Neuron (in vitro differentiated cells): ENCODE measurements at regions not wholly inside any gene's neighbourhood (a gene's known extent, or its start where the extent isn't known, plus 50 kb on each side); places are given as distances from the start of the nearest gene placed in this dataset.

ENCODE experiments used
- H2AFZ ChIP-seq: one replicate; pipeline ENCODE4 v1.6.1; 2013; ENCODE audit warnings: low read depth, mild to moderate bottlenecking, inconsistent platforms, low read length, moderate library complexity
- H3K27me3 ChIP-seq: one replicate; pipeline ENCODE4 v1.6.1; 2013; ENCODE audit warnings: low read length; ENCODE audit not compliant: insufficient read depth
- H3K36me3 ChIP-seq: one replicate; pipeline ENCODE4 v1.6.1; 2013; ENCODE audit warnings: low read length; ENCODE audit not compliant: insufficient read depth
- H3K4me1 ChIP-seq: one replicate; pipeline ENCODE4 v1.6.1; 2013; ENCODE audit warnings: low read length; ENCODE audit not compliant: insufficient read depth
- H3K4me3 ChIP-seq: 2 replicates; pipeline ENCODE4 v1.5.1; 2013; ENCODE audit warnings: mild to moderate bottlenecking, low read length, moderate library complexity
- H3K9me3 ChIP-seq: one replicate; pipeline ENCODE4 v1.6.1; 2013; ENCODE audit warnings: low read length

DNA sequence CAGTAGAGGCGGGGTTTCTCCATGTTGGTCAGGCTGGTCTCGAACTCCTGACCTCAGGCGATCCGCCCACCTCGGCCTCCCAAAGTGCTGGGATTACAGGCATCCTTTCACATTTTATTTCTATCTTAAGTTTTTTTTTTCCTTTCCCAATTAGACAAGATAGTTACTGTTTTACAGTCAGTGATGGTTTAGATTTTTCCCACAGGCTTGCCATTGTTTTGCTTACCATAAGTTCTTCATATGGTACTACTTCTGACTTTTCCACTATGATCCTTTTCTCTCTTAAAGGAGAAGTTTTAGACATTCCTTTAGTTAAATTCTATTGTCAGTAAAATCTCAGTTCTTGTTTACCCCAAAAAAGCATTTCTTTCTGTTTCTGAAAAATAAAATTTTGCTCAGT lies 462.6 kb downstream of the CENPC start:
- Histone ChIP-seq H3K4me1 (peaks cover 18% of the 10 kb centered on the region), H3K27me3 (no peaks in the 10 kb centered on the region), H3K9me3 (no peaks in the 10 kb centered on the region), H2AFZ (no peak overlapping the region), H3K4me3 (no peak overlapping the region), H3K36me3 (no peaks in the 10 kb centered on the region)

DNA sequence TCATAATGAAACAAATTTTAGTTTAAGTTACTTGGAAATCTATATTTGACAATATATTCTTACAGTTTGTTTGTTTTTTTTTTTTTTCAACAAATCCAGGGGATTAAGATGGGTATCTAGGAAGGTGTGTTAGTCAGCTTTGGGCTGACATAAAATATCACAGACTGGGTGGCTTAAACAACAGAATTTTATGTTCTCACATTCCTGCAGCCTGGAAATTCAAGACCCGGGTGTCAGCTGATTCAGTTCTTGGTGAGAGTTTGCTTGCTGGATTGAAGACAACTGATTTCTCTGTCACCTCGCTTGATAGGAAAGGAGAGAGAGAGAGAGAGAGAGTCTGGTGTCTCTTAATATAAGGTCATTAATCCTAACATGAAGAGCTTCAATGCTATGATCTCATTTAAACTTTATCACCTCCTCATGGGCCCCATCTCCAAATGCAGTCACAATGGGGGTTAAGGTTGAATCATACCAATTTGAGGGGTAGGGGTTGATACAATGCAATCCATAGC lies 465.2 kb downstream of the CENPC start:
- H3K36me3 ChIP-seq = no peaks in the 10 kb centered on the region
- H3K4me1 ChIP-seq = peaks cover 17% of the 10 kb centered on the region
- H3K27me3 ChIP-seq = no peaks in the 10 kb centered on the region
- no peak overlapping the region for H2AFZ ChIP-seq
- no peaks in the 10 kb centered on the region for H3K9me3 ChIP-seq
- no peak overlapping the region for H3K4me3 ChIP-seq

DNA sequence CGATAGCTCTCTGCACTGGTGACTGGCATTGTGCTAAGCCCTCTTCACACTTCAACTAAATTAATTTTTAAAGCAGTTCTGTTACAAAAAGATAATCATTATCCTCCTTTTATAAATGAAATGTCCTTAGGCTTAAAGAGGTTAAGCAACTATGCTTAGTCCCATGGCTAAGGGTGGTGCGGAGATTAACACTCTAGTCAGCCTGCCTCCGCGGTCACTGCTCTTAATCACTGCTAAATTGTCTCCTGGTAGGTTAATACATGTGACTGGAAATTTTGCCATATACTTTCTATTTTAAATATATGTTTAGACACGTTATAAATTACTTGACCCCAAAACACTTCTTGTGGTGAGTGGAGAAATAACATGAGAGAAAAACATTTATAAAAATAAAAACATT lies 473.7 kb downstream of the CENPC start:
- Histone ChIP-seq H3K27me3 (no peaks in the 10 kb centered on the region), H3K36me3 (no peaks in the 10 kb centered on the region), H3K4me3 (no peak overlapping the region), H3K4me1 (no peaks in the 10 kb centered on the region), H3K9me3 (no peaks in the 10 kb centered on the region), H2AFZ (no peak overlapping the region)

- Histone ChIP-seq H3K4me1 (no peaks in the 10 kb centered on the region), H3K4me3 (no peak overlapping the region), H2AFZ (no peak overlapping the region), H3K36me3 (no peaks in the 10 kb centered on the region), H3K27me3 (no peaks in the 10 kb centered on the region), H3K9me3 (no peaks in the 10 kb centered on the region)
Observed at GRCh38 chr4:67055319-67055718, 490.0 kb downstream of the CENPC start.

DNA sequence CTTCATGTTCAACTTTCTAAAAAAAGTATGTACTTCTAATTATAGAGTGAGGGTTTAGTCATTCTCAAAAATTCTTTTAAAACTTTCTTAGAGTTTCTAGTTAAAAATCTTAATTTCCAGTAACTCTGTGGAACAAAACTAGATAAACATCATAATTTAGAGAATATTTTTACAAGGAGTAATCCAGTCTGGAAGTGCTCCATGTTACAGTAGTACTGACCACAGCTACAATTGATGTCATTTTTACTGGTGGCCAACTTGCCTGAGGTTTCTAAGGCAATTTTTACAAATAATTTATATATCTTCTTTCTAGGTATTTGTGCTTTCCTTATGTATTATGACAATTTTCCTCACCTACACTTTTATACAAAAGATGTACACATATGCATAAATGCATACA lies 490.4 kb downstream of the CENPC start:
- no peaks in the 10 kb centered on the region for H3K27me3 ChIP-seq
- H3K9me3 ChIP-seq = no peaks in the 10 kb centered on the region
- H3K4me1 ChIP-seq = no peaks in the 10 kb centered on the region
- H3K4me3 ChIP-seq = no peak overlapping the region
- no peak overlapping the region for H2AFZ ChIP-seq
- no peaks in the 10 kb centered on the region for H3K36me3 ChIP-seq

DNA sequence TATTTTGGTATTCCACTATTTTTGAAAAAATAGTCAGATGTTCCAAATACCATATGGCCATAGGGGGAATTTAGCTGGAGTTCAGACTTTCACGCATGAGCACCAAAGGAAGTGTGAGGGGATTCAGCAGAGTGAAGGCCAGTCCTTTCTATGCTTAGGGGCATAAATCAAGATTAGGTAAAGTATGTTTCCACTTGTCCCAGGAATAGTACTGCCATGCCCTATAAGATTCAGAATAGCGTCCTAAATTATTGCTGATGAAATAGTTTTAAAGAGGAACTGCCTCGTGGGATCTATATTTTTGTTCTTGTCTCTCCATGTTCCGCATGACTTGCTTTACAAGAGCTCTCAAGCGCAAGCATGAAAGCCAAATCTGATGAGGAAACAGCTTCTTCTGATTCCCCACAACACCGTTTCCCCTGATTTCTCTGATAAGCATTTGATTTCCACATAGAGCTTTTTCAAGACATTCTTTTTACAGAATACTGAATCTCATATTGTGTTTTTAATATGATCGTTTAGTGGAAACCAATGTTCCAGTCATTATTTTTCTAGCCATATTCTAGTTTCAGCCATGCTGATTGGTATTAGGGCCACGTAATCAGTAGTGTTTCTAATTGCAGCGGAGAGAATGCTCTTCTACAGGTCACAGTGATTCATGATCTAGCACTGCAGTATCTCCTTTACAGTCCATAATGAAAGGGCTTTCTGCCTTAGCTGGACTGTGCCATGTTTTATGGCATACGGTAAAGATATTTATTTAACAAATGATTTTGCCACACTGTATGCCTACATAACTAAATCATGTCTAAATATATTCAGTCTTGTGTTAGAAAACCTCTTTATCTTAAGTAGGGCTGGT lies 492.3 kb downstream of the CENPC start:
- no peaks in the 10 kb centered on the region for H3K27me3 ChIP-seq
- H3K9me3 ChIP-seq = no peaks in the 10 kb centered on the region
- H3K4me3 ChIP-seq = no peak overlapping the region
- no peak overlapping the region for H2AFZ ChIP-seq
- H3K4me1 ChIP-seq = no peaks in the 10 kb centered on the region
- no peaks in the 10 kb centered on the region for H3K36me3 ChIP-seq

GRCh38 chr4:67051000-67051789 lies 494.1 kb downstream of the CENPC start:
- H3K9me3 ChIP-seq = no peaks in the 10 kb centered on the region
- no peak overlapping the region for H3K4me3 ChIP-seq
- H3K36me3 ChIP-seq = no peaks in the 10 kb centered on the region
- H3K4me1 ChIP-seq = no peaks in the 10 kb centered on the region
- H2AFZ ChIP-seq = no peak overlapping the region
- no peaks in the 10 kb centered on the region for H3K27me3 ChIP-seq

- H3K4me3 ChIP-seq = no peak overlapping the region
- no peaks in the 10 kb centered on the region for H3K9me3 ChIP-seq
- no peak overlapping the region for H2AFZ ChIP-seq
- H3K4me1 ChIP-seq = no peaks in the 10 kb centered on the region
- H3K27me3 ChIP-seq = no peaks in the 10 kb centered on the region
- H3K36me3 ChIP-seq = no peaks in the 10 kb centered on the region
Observed at GRCh38 chr4:67049446-67049845, 495.9 kb downstream of the CENPC start.

DNA sequence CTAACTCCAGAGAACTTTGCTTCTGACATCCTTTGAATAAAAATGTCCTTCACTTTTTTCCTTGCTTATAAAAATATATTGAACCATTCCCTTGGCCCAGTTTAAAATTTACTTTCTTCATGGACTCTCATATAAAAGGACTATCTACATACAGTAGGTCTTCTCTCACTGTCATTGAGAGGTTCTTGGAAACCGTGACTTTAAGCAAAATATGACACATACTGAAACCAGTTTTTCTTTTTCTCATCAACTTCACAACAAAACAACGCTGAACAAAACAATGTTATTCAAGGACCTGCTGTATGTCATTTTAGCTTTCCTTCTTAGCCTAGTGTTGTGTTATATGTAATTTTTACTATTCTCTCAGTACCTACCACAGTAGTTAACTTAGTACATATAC lies 496.8 kb downstream of the CENPC start:
- Histone ChIP-seq H3K4me1 (no peaks in the 10 kb centered on the region), H3K9me3 (no peaks in the 10 kb centered on the region), H3K36me3 (no peaks in the 10 kb centered on the region), H2AFZ (no peak overlapping the region), H3K27me3 (no peaks in the 10 kb centered on the region), H3K4me3 (no peak overlapping the region)

DNA sequence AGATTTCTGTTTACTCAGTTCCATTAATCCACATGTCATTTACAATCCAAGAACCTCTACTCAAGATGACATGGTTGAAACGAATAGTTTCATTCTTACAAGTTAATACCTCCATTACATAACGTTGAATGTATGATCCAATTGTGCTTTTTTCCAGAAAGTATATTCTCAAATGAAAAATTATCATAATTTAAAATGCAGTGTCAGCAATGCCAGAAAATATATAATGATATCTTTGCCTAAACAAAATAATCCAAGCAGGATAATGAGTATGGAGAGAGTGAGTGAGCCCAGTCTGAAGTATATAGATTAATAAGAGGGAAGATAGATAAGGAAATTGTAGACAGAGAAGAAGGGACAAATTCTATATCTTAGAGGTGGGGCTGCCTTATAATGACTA lies 505.0 kb downstream of the CENPC start:
- Histone ChIP-seq H3K27me3 (peaks cover 2% of the 10 kb centered on the region), H3K9me3 (no peaks in the 10 kb centered on the region), H3K36me3 (no peaks in the 10 kb centered on the region), H3K4me1 (no peaks in the 10 kb centered on the region), H3K4me3 (no peak overlapping the region), H2AFZ (no peak overlapping the region)

GRCh38 chr4:67038228-67038566 lies 507.1 kb downstream of the CENPC start:
- no peak overlapping the region for H3K4me3 ChIP-seq
- H3K9me3 ChIP-seq = no peaks in the 10 kb centered on the region
- H3K27me3 ChIP-seq = peaks cover 2% of the 10 kb centered on the region
- H2AFZ ChIP-seq = no peak overlapping the region
- no peaks in the 10 kb centered on the region for H3K4me1 ChIP-seq
- H3K36me3 ChIP-seq = no peaks in the 10 kb centered on the region

DNA sequence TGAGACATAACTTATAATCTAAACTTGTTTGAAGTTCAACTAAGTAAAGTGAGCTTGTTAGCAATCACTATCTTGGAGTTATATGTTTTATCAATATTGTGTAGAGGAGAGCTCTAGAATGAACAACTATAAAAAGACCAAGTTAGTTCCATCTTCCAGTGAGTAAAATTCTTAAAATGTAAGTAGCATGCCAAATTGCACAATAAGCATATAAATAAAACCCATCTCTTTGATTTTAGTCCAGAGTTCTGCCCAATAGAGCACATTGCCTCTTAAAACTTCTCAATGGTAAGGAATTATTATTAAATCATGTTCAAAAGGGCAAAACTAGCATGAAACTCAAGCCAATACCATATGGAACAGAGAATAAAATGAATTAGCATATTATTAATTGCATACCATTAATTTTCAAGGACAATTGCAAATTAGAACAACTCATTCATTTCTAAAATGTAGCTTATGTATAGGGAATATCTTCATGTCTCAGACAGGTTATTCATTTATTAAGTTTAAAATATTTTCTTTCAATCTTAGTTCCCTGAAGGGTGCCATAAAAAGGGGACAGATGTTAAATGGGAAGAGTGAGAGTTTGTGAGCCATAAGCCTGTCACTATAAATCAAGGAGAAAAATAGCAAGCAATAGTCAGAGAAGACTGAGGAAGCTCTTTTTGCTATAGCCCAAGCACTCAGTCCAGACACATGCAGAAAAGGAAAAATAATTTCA lies 507.6 kb downstream of the CENPC start:
- H3K27me3 ChIP-seq = no peaks in the 10 kb centered on the region
- no peak overlapping the region for H3K4me3 ChIP-seq
- H3K4me1 ChIP-seq = no peaks in the 10 kb centered on the region
- H2AFZ ChIP-seq = no peak overlapping the region
- no peaks in the 10 kb centered on the region for H3K9me3 ChIP-seq
- no peaks in the 10 kb centered on the region for H3K36me3 ChIP-seq

DNA sequence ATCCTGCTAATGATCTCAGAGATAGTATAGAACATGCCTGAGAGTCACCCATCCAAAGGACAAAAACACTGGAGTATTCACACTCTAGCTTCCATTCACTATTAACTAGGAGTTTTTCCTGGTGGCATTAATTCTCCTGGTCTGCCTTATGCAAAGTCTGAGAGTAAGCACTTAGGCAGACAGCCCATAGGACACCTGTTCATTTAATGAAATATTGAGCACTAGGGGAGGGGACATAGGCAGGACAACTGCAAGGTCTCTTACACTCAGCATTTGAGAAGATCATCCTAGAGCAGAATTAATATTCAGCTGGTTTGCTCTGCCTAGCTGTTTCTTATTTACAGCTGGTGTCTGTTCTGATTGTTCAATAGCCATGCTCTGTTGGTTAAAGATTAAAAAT lies 508.5 kb downstream of the CENPC start:
- Histone ChIP-seq H3K36me3 (no peaks in the 10 kb centered on the region), H3K9me3 (no peaks in the 10 kb centered on the region), H2AFZ (no peak overlapping the region), H3K4me1 (no peaks in the 10 kb centered on the region), H3K27me3 (no peaks in the 10 kb centered on the region), H3K4me3 (no peak overlapping the region)
